Fibroblast of the aortic adventitia (primary cell): ENCODE measurements at regions not wholly inside any gene's neighbourhood (a gene's known extent, or its start where the extent isn't known, plus 50 kb on each side); places are given as distances from the start of the nearest gene placed in this dataset.

Experiments
- DNase-seq: peaks from one replicate; pipeline ENCODE4 v3.0.0-alpha.2; 2010; ENCODE audit warnings: low read depth
- H3K4me3 ChIP-seq: 2 replicates; pipeline ENCODE4 v1.5.1; 2011; ENCODE audit warnings: low read depth, mild to moderate bottlenecking, control low read depth, low read length, moderate library complexity
- TF ChIP-seq, protein P1 (sequence below): IDR thresholded peaks from 2 replicates; pipeline ENCODE4 v1.5.1; 2011; ENCODE audit warnings: mild to moderate bottlenecking, low read length, control low read depth, inconsistent platforms; ENCODE audit not compliant: insufficient read depth

DNA sequence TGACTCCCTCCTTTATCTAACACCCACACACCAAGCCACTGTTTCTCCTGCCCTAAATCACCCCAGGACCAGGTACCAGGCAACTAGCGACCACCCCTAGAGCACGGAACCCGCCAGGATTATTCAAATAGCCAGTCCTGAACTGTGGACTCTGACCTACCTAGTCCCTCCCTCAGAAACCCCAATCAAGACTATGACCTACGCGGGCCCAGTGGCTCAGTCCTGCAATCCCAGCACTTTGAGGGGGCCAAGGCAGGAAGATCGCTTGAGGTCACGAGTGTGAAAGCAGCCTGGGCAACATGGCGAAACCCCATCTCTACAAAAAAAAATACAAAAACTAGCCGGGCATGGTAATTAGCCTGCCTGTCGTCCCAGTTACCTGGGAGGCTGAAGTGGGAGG, 232.8 kb upstream of the FOXK1 start:
- H3K4me3 ChIP-seq, result no peak overlapping the region
- DNase-seq, result no peak
- TF ChIP-seq, protein P1, sequence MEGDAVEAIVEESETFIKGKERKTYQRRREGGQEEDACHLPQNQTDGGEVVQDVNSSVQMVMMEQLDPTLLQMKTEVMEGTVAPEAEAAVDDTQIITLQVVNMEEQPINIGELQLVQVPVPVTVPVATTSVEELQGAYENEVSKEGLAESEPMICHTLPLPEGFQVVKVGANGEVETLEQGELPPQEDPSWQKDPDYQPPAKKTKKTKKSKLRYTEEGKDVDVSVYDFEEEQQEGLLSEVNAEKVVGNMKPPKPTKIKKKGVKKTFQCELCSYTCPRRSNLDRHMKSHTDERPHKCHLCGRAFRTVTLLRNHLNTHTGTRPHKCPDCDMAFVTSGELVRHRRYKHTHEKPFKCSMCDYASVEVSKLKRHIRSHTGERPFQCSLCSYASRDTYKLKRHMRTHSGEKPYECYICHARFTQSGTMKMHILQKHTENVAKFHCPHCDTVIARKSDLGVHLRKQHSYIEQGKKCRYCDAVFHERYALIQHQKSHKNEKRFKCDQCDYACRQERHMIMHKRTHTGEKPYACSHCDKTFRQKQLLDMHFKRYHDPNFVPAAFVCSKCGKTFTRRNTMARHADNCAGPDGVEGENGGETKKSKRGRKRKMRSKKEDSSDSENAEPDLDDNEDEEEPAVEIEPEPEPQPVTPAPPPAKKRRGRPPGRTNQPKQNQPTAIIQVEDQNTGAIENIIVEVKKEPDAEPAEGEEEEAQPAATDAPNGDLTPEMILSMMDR, result no peak

DNA sequence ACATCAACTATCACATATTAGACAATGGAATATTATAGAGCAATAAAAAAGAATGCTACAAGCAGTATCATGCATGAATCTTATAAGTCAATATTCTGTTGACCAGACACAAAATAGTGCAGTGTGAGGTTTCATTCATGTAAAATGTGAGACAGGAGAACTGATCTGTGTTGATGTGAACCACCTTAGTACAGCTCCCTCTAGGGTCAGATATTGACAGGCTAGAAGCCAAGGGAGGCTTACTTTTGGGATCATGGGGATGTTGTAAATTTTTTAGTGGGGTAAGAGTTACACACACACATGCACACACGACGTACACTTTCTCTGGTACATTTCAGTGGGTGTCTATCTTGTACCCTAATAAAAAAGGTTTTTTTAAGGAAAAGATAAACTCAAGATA, 231.6 kb upstream of the FOXK1 start:
- TF ChIP-seq, protein P1, result no peak
- no peak overlapping the region for H3K4me3 ChIP-seq
- no peak for DNase-seq

DNA sequence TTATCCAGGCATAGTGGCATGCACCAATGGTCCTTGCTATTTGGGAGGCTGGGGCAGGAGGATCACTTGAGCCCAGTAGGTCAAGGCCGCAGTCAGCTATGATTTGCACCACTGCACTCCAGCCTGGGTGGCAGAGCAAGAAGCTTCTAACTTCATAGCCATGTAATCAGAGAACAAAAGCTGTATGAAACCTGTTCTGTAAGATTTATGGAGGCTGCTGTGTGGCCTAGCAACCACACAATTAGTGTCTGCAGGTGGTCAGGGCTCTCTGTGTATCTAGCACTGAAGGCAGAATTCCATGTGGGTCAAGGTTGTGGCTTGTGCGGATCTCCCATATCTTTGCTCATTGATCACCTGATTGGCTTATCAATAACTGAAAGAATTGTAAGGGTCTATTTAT, 221.5 kb upstream of the FOXK1 start:
- H3K4me3 ChIP-seq, result no peak overlapping the region
- TF ChIP-seq, protein P1, result no peak
- no peak for DNase-seq

DNA sequence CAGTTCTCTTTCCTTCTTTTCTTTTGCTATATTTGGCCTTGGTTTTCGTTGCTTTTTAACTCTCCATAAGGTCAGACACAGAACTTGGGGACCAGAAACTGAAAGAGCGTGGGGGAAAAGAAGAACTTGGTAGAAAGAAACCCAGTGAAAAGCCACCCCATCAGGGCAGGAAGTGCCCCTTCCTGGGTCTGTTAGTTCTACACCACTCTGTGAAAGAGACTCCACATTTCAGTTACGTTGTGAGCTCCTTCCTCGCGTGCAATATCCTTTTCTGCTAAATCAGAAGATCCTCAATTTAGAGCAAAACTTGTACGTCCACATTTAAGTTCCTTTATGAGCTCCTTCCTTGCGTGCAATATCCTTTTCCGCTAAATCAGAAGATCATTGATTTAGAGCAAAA, 220.6 kb upstream of the FOXK1 start:
- TF ChIP-seq, protein P1, result no peak
- H3K4me3 ChIP-seq, result no peak overlapping the region
- DNase-seq, result no peak

DNA sequence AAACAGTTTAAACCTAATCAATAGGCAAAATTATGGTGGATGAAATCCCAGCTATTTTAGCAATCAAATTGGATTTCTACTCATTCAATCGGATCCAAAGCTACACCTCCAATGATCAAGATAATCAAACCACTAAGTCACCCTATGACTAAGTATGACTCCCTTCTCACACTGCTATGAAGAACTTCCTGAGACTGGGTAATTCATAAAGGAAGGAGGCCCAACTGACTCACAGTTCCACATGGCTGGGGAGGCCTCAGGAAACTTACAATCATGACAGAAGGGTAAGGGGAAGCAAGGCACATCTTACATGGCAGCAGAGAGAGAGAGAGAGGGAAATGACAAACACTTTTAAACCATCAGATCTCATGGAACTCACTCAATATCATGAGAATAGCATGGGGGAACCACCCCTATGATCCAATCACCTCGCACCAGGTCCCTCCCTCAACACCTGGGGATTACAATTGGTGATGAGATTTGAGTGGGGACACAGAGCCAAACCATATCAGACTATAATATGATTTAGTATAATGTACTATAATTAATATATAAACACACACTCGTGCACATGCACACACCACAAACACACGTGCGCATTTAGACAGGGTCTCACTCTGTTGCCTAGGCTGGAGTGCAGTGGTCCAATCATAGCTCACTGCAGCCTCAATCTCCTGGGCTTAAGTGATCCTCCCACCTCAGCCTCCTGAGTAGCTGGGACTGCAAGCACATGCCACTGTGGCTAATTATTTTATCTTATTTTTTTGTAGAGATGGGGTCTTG, 213.6 kb upstream of the FOXK1 start:
- no peak overlapping the region for H3K4me3 ChIP-seq
- DNase-seq, result no peak
- TF ChIP-seq, protein P1, result no peak

DNA sequence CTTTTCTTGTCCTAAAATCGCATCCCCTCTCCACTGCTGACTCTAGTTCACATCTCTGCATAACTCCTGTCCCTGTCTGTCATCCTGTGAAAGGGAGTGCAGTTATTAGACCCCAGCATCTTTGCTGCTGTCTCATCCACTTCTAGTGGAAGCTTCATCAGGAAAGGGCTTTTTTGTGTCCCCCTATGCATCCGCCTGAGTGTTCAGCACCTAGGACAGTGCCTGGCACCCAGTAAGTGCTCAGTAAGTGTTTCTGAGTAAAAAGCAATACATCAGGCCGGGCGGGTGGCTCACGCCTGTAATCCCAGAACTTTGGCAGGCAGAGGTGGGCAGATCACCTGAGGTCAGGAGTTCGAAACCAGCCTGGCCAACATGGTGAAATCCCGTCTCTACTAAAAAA, 211.8 kb upstream of the FOXK1 start:
- TF ChIP-seq, protein P1, result no peak
- no peak overlapping the region for H3K4me3 ChIP-seq
- no peak for DNase-seq

DNA sequence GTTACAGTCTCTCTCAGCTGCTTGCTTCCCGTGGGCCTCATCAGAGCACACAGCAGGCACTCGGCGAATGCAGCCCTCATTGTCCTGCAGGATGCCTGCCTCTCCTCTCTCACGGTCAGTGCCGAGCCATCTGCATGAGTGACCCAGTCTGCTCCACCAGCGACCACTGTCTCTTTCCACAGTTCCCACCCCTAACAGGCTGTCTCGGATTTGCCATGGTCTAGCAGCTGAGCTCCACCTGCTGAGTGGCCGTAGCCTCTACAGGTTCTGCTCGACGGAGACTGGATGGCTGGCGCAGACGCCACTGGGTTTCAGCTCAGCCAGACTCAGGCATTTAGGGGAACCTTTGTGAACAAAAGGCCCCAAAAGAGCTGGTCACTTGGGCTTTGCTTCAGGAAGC, 209.4 kb upstream of the FOXK1 start:
- TF ChIP-seq, protein P1, result no peak
- DNase-seq, result no peak
- no peak overlapping the region for H3K4me3 ChIP-seq
